ENCODE measurements at regions not wholly inside any gene's neighbourhood (a gene's known extent, or its start where the extent isn't known, plus 50 kb on each side); places are given as distances from the start of the nearest gene placed in this dataset.

GRCh38 chr21:28152732-28153131, 839.9 kb downstream of the LTN1 start:
- H3K9me3 Mint-ChIP-seq, result peaks cover 0 to 5% (median 0%) of the 10 kb centered on the region in 8 donors
- no peaks in the 10 kb centered on the region for H3K9me3 ChIP-seq (ENCODE audit: control insufficient read depth in 1 of 2, low read length in 2 of 2)

GRCh38 chr21:28151758-28152157, 840.9 kb downstream of the LTN1 start:
- peaks cover 0 to 2% (median 0%) of the 10 kb centered on the region in 8 donors for H3K9me3 Mint-ChIP-seq
- DNase-seq, result no peak
- no peaks in the 10 kb centered on the region for H3K9me3 ChIP-seq (ENCODE audit: control insufficient read depth in 1 of 2, low read length in 2 of 2)
- no peak overlapping the region for H3K27ac ChIP-seq (ENCODE audit: low read depth, low read length)
- no peaks in the 10 kb centered on the region for H3K4me1 ChIP-seq (ENCODE audit: insufficient read depth, low read length)
- no peak overlapping the region for H3K27ac Mint-ChIP-seq
- H3K4me1 Mint-ChIP-seq, result no peaks in the 10 kb centered on the region
- H3K4me3 ChIP-seq (ENCODE audit: low read length in 2 of 2), result no peak overlapping the region
- no peak overlapping the region for H3K4me3 Mint-ChIP-seq
- ChIA-PET POLR2A (ENCODE audit: partially characterized antibody) (no interaction called here), CTCF (ENCODE audit: partially characterized antibody) (no interaction called here)
- intact Hi-C loops (cut with micrococcal nuclease), result no loop called here
- H3K36me3 Mint-ChIP-seq, result no peaks in the 10 kb centered on the region
- H3K36me3 ChIP-seq (ENCODE audit: insufficient read depth, low read length), result no peaks in the 10 kb centered on the region
- H3K27me3 Mint-ChIP-seq, result no peaks in the 10 kb centered on the region
- no peaks in the 10 kb centered on the region for H3K27me3 ChIP-seq (ENCODE audit: insufficient read depth, low read length)

More at GRCh38 chr21:28152732-28153131, 839.9 kb downstream of the LTN1 start:
- Histone ChIP-seq H3K36me3 (ENCODE audit: insufficient read depth, low read length) (no peaks in the 10 kb centered on the region), H3K4me1 (ENCODE audit: insufficient read depth, low read length) (no peaks in the 10 kb centered on the region), H3K27ac (ENCODE audit: low read depth, low read length) (no peak overlapping the region), H3K27me3 (ENCODE audit: insufficient read depth, low read length) (no peaks in the 10 kb centered on the region), H3K4me3 (ENCODE audit: low read length in 2 of 2) (no peak overlapping the region)
- no peak overlapping the region for H3K4me3 Mint-ChIP-seq
- H3K36me3 Mint-ChIP-seq, result no peaks in the 10 kb centered on the region
- intact Hi-C loops (cut with micrococcal nuclease), result no loop called here
- no peaks in the 10 kb centered on the region for H3K4me1 Mint-ChIP-seq
- POLR2A ChIA-PET (ENCODE audit: partially characterized antibody), result no interaction called here
- DNase-seq, result no peak
- CTCF ChIA-PET (ENCODE audit: partially characterized antibody), result no interaction called here
- no peak overlapping the region for H3K27ac Mint-ChIP-seq
- no peaks in the 10 kb centered on the region for H3K27me3 Mint-ChIP-seq

- CTCF ChIA-PET (ENCODE audit: partially characterized antibody), result no interaction called here
- no peak overlapping the region for H3K4me3 Mint-ChIP-seq
These were observed 841.9 kb downstream of the LTN1 start for GRCh38 chr21:28150778-28151177.

GRCh38 chr21:28148400-28149064, 844.1 kb downstream of the LTN1 start:
- Histone ChIP-seq H3K9me3 (ENCODE audit: control insufficient read depth in 1 of 2, low read length in 2 of 2) (no peaks in the 10 kb centered on the region), H3K36me3 (ENCODE audit: insufficient read depth, low read length) (no peaks in the 10 kb centered on the region), H3K27me3 (ENCODE audit: insufficient read depth, low read length) (no peaks in the 10 kb centered on the region), H3K4me3 (ENCODE audit: low read length in 2 of 2) (no peak overlapping the region), H3K27ac (ENCODE audit: low read depth, low read length) (no peak overlapping the region), H3K4me1 (ENCODE audit: insufficient read depth, low read length) (no peaks in the 10 kb centered on the region)
- Mint-ChIP-seq H3K36me3 (no peaks in the 10 kb centered on the region), H3K4me1 (no peaks in the 10 kb centered on the region), H3K27me3 (no peaks in the 10 kb centered on the region), H3K27ac (no peak overlapping the region), H3K4me3 (no peak overlapping the region), H3K9me3 (peaks cover 0 to 2% (median 0%) of the 10 kb centered on the region in 8 donors)
- DNase-seq, result no peak
- CTCF ChIA-PET (ENCODE audit: partially characterized antibody), result no interaction called here
- POLR2A ChIA-PET (ENCODE audit: partially characterized antibody), result no interaction called here
- intact Hi-C loops (cut with micrococcal nuclease), result no loop called here

More at GRCh38 chr21:28150778-28151177, 841.9 kb downstream of the LTN1 start:
- Histone ChIP-seq H3K9me3 (ENCODE audit: control insufficient read depth in 1 of 2, low read length in 2 of 2) (no peaks in the 10 kb centered on the region), H3K36me3 (ENCODE audit: insufficient read depth, low read length) (no peaks in the 10 kb centered on the region), H3K27ac (ENCODE audit: low read depth, low read length) (no peak overlapping the region), H3K27me3 (ENCODE audit: insufficient read depth, low read length) (no peaks in the 10 kb centered on the region), H3K4me3 (ENCODE audit: low read length in 2 of 2) (no peak overlapping the region), H3K4me1 (ENCODE audit: insufficient read depth, low read length) (no peaks in the 10 kb centered on the region)
- no peak for DNase-seq
- POLR2A ChIA-PET (ENCODE audit: partially characterized antibody), result no interaction called here
- Mint-ChIP-seq H3K27me3 (no peaks in the 10 kb centered on the region), H3K4me1 (no peaks in the 10 kb centered on the region), H3K27ac (no peak overlapping the region), H3K9me3 (peaks cover 0 to 2% (median 0%) of the 10 kb centered on the region in 8 donors), H3K36me3 (no peaks in the 10 kb centered on the region)
- intact Hi-C loops (cut with micrococcal nuclease), result no loop called here

GRCh38 chr21:28144653-28145052, 848.0 kb downstream of the LTN1 start:
- Histone ChIP-seq H3K4me1 (ENCODE audit: insufficient read depth, low read length) (no peaks in the 10 kb centered on the region), H3K27ac (ENCODE audit: low read depth, low read length) (no peak overlapping the region), H3K4me3 (ENCODE audit: low read length in 2 of 2) (no peak overlapping the region), H3K9me3 (ENCODE audit: control insufficient read depth in 1 of 2, low read length in 2 of 2) (no peaks in the 10 kb centered on the region), H3K36me3 (ENCODE audit: insufficient read depth, low read length) (no peaks in the 10 kb centered on the region), H3K27me3 (ENCODE audit: insufficient read depth, low read length) (no peaks in the 10 kb centered on the region)
- Mint-ChIP-seq H3K9me3 (peaks cover 0 to 2% (median 0%) of the 10 kb centered on the region in 8 donors), H3K4me3 (no peak overlapping the region), H3K27me3 (no peaks in the 10 kb centered on the region), H3K27ac (no peak overlapping the region), H3K4me1 (no peaks in the 10 kb centered on the region), H3K36me3 (no peaks in the 10 kb centered on the region)
- CTCF ChIA-PET (ENCODE audit: partially characterized antibody), result no interaction called here
- intact Hi-C loops (cut with micrococcal nuclease), result no loop called here
- DNase-seq, result no peak
- POLR2A ChIA-PET (ENCODE audit: partially characterized antibody), result no interaction called here

GRCh38 chr21:28144089-28144488, 848.6 kb downstream of the LTN1 start:
- no peaks in the 10 kb centered on the region for H3K27me3 ChIP-seq (ENCODE audit: insufficient read depth, low read length)
- CTCF ChIA-PET (ENCODE audit: partially characterized antibody), result no interaction called here
- Mint-ChIP-seq H3K4me3 (no peak overlapping the region), H3K36me3 (no peaks in the 10 kb centered on the region), H3K9me3 (no peaks in the 10 kb centered on the region), H3K27me3 (no peaks in the 10 kb centered on the region), H3K27ac (no peak overlapping the region), H3K4me1 (no peaks in the 10 kb centered on the region)
- no peak overlapping the region for H3K27ac ChIP-seq (ENCODE audit: low read depth, low read length)
- DNase-seq, result no peak
- POLR2A ChIA-PET (ENCODE audit: partially characterized antibody), result no interaction called here
- H3K4me1 ChIP-seq (ENCODE audit: insufficient read depth, low read length), result no peaks in the 10 kb centered on the region
- intact Hi-C loops (cut with micrococcal nuclease), result no loop called here
- no peaks in the 10 kb centered on the region for H3K36me3 ChIP-seq (ENCODE audit: insufficient read depth, low read length)
- no peaks in the 10 kb centered on the region for H3K9me3 ChIP-seq (ENCODE audit: control insufficient read depth in 1 of 2, low read length in 2 of 2)
- H3K4me3 ChIP-seq (ENCODE audit: low read length in 2 of 2), result no peak overlapping the region

GRCh38 chr21:28142697-28143096, 850.0 kb downstream of the LTN1 start:
- Histone ChIP-seq H3K4me1 (ENCODE audit: insufficient read depth, low read length) (no peaks in the 10 kb centered on the region), H3K27me3 (ENCODE audit: insufficient read depth, low read length) (no peaks in the 10 kb centered on the region), H3K27ac (ENCODE audit: low read depth, low read length) (no peak overlapping the region), H3K36me3 (ENCODE audit: insufficient read depth, low read length) (no peaks in the 10 kb centered on the region), H3K4me3 (ENCODE audit: low read length in 2 of 2) (no peak overlapping the region), H3K9me3 (ENCODE audit: control insufficient read depth in 1 of 2, low read length in 2 of 2) (no peaks in the 10 kb centered on the region)
- Mint-ChIP-seq H3K27me3 (no peaks in the 10 kb centered on the region), H3K9me3 (peaks cover 0 to 6% (median 0%) of the 10 kb centered on the region in 8 donors), H3K4me1 (no peaks in the 10 kb centered on the region), H3K4me3 (no peak overlapping the region), H3K27ac (peak overlapping the region in 1 of 7 donors; percentile 38), H3K36me3 (no peaks in the 10 kb centered on the region)
- intact Hi-C loops (cut with micrococcal nuclease), result no loop called here
- DNase-seq, result no peak
- POLR2A ChIA-PET (ENCODE audit: partially characterized antibody), result no interaction called here
- CTCF ChIA-PET (ENCODE audit: partially characterized antibody), result no interaction called here

GRCh38 chr21:28138272-28138671, 854.4 kb downstream of the LTN1 start:
- CTCF ChIA-PET (ENCODE audit: partially characterized antibody), result no interaction called here
- DNase-seq, result no peak
- H3K4me1 ChIP-seq (ENCODE audit: insufficient read depth, low read length), result no peaks in the 10 kb centered on the region
- no peaks in the 10 kb centered on the region for H3K9me3 ChIP-seq (ENCODE audit: control insufficient read depth in 1 of 2, low read length in 2 of 2)
- Mint-ChIP-seq H3K27me3 (no peaks in the 10 kb centered on the region), H3K27ac (no peak overlapping the region), H3K4me1 (no peaks in the 10 kb centered on the region), H3K4me3 (no peak overlapping the region), H3K36me3 (no peaks in the 10 kb centered on the region), H3K9me3 (peaks cover 0 to 6% (median under 1%) of the 10 kb centered on the region in 8 donors)
- H3K27me3 ChIP-seq (ENCODE audit: insufficient read depth, low read length), result no peaks in the 10 kb centered on the region
- H3K27ac ChIP-seq (ENCODE audit: low read depth, low read length), result no peak overlapping the region
- intact Hi-C loops (cut with micrococcal nuclease), result no loop called here
- POLR2A ChIA-PET (ENCODE audit: partially characterized antibody), result no interaction called here
- no peaks in the 10 kb centered on the region for H3K36me3 ChIP-seq (ENCODE audit: insufficient read depth, low read length)
- no peak overlapping the region for H3K4me3 ChIP-seq (ENCODE audit: low read length in 2 of 2)

All from CD4-positive, alpha-beta memory T cell (primary cell).